Mesothelial cell of epicardium (in vitro differentiated cells): ENCODE measurements at regions not wholly inside any gene's neighbourhood (a gene's known extent, or its start where the extent isn't known, plus 50 kb on each side); places are given as distances from the start of the nearest gene placed in this dataset.
A peak's percentile ranks its signal among the peaks of the same experiment; 100 is the strongest.

Experiments
- DNase-seq, 2 experiments: peaks; one replicate each; pipeline ENCODE4 v3.0.0; 2021; ENCODE audit warnings: low spot score in 2 of 2; ENCODE audit not compliant: unreplicated experiment in 2 of 2
- H3K27ac Mint-ChIP-seq: 2 replicates; pipeline ENCODE4 v1.8.0; 2021; ENCODE audit warnings: mixed read lengths
- H3K27me3 Mint-ChIP-seq: 2 replicates; pipeline ENCODE4 v1.8.0; 2021; ENCODE audit warnings: low read depth, mixed read lengths
- H3K36me3 Mint-ChIP-seq: 2 replicates; pipeline ENCODE4 v1.8.0; 2021; ENCODE audit warnings: mixed read lengths
- H3K4me1 Mint-ChIP-seq: 2 replicates; pipeline ENCODE4 v1.8.0; 2021; ENCODE audit warnings: mixed read lengths
- H3K4me3 Mint-ChIP-seq: 2 replicates; pipeline ENCODE4 v1.8.0; 2021; ENCODE audit warnings: mild to moderate bottlenecking, moderate library complexity, mixed read lengths
- H3K9me3 Mint-ChIP-seq: 2 replicates; pipeline ENCODE4 v1.8.0; 2021; ENCODE audit warnings: mixed read lengths
- CTCF ChIP-seq: fragments of 200-600 bp; sonication (generic); IDR thresholded peaks from one replicate; pipeline ENCODE4 v1.5.0; 2021; ENCODE audit warnings: antibody characterized with exemption; ENCODE audit not compliant: unreplicated experiment

- Mint-ChIP-seq H3K4me1 (peaks cover 2% of the 10 kb centered on the region), H3K27me3 (no peaks in the 10 kb centered on the region), H3K9me3 (no peaks in the 10 kb centered on the region), H3K36me3 (no peaks in the 10 kb centered on the region), H3K27ac (no peak overlapping the region), H3K4me3 (no peak overlapping the region)
- no peak for TF ChIP-seq CTCF
- no peak for DNase-seq
These were observed 1459.1 kb upstream of the ALCAM start for GRCh38 chr3:103907567-103907966.

DNA sequence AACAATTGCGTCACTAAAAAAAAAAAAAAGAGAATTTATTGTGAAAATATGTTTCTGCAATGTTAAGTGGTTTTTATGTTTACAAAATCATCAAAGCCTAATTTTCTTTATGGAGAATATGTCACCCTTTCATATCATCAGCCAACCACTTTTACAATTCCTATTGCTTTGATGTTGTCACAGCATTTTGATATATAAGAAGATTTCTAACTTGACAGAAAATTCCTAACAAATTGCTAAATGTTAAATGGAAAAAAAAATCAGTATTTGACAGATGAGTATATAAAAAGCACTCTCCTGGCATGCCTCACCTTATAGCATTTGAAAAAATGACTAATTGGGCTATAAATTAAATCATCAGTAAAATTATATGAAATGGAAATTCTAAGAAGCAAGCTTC is 1457.3 kb upstream of the ALCAM start:
- DNase-seq: no peak
- no peaks in the 10 kb centered on the region for H3K9me3 Mint-ChIP-seq
- H3K27me3 Mint-ChIP-seq: no peaks in the 10 kb centered on the region
- no peak for TF ChIP-seq CTCF
- peaks cover 2% of the 10 kb centered on the region for H3K4me1 Mint-ChIP-seq
- H3K36me3 Mint-ChIP-seq: no peaks in the 10 kb centered on the region
- H3K4me3 Mint-ChIP-seq: no peak overlapping the region
- no peak overlapping the region for H3K27ac Mint-ChIP-seq

GRCh38 chr3:103918336-103918735 is 1448.4 kb upstream of the ALCAM start:
- Mint-ChIP-seq H3K4me3 (no peak overlapping the region), H3K36me3 (no peaks in the 10 kb centered on the region), H3K9me3 (peaks cover 10% of the 10 kb centered on the region), H3K4me1 (peaks cover 11% of the 10 kb centered on the region), H3K27me3 (no peaks in the 10 kb centered on the region), H3K27ac (no peak overlapping the region)
- no peak for TF ChIP-seq CTCF
- DNase-seq: no peak

DNA sequence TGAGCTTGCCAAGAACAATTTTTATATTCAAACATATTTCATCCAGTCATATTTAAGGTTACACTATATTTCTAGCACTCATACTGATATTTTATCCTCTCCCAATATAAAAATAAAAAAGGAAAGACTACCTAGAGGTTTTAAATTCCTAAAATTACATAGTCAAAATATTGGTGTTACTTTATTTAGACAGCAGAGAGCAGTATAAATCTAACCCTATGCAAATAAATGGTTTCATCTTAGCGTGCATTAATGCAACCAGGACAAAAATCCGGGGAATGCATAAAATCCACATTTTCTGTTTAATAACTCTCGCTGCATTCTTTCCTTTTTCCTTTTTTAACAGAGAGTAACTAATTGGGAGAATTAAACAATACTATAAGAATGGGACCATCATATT is 1447.4 kb upstream of the ALCAM start:
- peak overlapping the region; percentile 30 for H3K27ac Mint-ChIP-seq
- H3K27me3 Mint-ChIP-seq: no peaks in the 10 kb centered on the region
- no peaks in the 10 kb centered on the region for H3K36me3 Mint-ChIP-seq
- TF ChIP-seq CTCF: no peak
- H3K9me3 Mint-ChIP-seq: peaks cover 10% of the 10 kb centered on the region
- no peak for DNase-seq
- H3K4me1 Mint-ChIP-seq: peaks cover 15% of the 10 kb centered on the region
- H3K4me3 Mint-ChIP-seq: no peak overlapping the region

DNA sequence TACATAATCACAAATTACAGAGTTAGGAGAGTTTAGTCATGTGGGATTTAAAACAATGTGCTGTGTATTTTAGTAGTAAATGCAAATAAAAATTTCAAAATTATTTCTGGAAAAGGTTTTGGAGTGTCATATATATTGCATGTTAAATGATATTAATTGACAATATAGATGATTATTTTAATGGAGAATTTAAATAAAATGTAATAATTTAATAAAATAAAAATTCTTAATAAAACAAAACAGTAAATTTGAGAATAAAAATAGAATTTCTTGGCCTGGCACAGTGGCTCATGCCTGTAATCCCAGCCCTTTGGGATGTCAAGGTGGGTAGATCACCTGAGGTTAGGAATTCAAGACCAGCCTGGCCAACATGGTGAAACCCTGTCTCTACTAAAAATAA is 1442.8 kb upstream of the ALCAM start:
- Mint-ChIP-seq H3K9me3 (peaks cover 10% of the 10 kb centered on the region), H3K4me3 (no peak overlapping the region), H3K36me3 (no peaks in the 10 kb centered on the region), H3K27me3 (no peaks in the 10 kb centered on the region), H3K4me1 (peaks cover 20% of the 10 kb centered on the region), H3K27ac (no peak overlapping the region)
- no peak for DNase-seq
- TF ChIP-seq CTCF: no peak

GRCh38 chr3:103924544-103924943 is 1442.2 kb upstream of the ALCAM start:
- Mint-ChIP-seq H3K27me3 (no peaks in the 10 kb centered on the region), H3K27ac (no peak overlapping the region), H3K4me3 (no peak overlapping the region), H3K36me3 (no peaks in the 10 kb centered on the region), H3K4me1 (peaks cover 14% of the 10 kb centered on the region), H3K9me3 (peaks cover 10% of the 10 kb centered on the region)
- no peak for TF ChIP-seq CTCF
- DNase-seq: no peak
